Retina (tissue), 1 donor: ENCODE measurements at regions not wholly inside any gene's neighbourhood (a gene's known extent, or its start where the extent isn't known, plus 50 kb on each side); places are given as distances from the start of the nearest gene placed in this dataset.

ENCODE experiments used
- DNase-seq: peaks from one replicate; pipeline ENCODE4 v3.0.0-alpha.2; 2016

GRCh38 chr13:58051807-58052375 is 420.3 kb downstream of the PCDH17 start:
- DNase-seq, result no peak

DNA sequence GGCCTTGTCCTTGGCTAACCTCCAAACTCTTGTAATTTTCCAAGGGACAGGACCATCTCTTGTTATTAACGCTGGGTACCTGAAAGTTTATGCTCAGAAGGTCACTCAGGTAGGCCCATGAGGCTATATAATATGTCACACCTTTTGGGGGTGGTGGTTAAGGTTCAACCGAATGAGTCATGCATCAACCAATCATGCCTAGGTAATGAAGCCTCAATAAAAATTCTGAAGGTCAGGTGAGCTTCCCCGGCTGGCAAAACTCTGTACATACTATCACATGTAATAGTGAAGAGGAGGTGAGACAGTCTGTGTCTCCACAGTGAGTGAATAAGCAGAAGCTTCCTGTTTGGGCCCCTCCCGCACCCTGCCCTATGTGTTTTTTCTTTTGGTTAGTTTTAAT is 424.9 kb downstream of the PCDH17 start:
- no peak for DNase-seq

GRCh38 chr13:58059624-58060023 is 428.1 kb downstream of the PCDH17 start:
- DNase-seq, result no peak

DNA sequence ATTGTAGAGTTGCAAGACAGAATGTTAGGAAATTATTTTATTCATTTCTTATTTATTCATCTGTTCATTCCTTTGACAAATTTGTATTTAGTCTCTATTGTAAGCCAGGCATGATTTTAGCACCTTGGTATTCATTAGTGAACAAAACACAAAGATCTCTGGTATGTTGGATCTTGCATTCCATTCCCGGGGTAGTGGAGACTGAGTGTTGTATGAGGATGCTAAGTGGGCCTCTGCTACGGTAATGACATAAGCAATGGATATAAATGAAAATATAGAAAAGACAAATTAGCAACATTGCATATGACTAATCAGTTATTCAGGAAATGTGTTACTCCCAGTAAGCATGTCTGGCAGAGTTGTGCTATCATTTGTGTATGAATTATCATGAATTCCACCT is 449.3 kb downstream of the PCDH17 start:
- no peak for DNase-seq

DNA sequence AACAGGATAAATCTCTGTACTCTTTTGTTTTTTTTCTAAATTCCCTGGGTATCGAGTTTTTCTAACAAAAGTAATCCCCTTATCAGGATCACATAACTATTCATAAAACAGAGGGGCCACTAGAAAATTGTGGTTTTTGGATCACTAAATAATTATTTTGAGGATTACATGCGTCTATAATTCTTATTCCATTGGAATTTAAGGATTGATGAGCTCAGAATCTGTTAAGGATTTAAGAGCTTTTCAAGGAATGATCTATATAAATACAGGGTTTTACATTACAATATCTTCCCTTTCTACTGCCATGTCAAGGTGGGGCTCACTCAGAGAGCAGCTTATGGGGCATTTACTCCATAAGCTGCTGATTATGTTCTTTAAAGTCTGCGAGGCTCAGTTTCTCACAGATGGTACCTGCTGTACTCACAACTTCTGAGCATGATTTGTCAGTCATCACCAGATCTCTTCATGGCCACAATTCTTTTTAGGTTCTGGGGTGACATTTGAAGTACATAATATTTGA is 449.8 kb downstream of the PCDH17 start:
- no peak for DNase-seq

GRCh38 chr13:58083064-58083463 is 451.5 kb downstream of the PCDH17 start:
- DNase-seq, result no peak

GRCh38 chr13:58085274-58085673 is 453.7 kb downstream of the PCDH17 start:
- no peak for DNase-seq

- DNase-seq, result no peak
Measured at GRCh38 chr13:58085819-58086218, 454.3 kb downstream of the PCDH17 start.

DNA sequence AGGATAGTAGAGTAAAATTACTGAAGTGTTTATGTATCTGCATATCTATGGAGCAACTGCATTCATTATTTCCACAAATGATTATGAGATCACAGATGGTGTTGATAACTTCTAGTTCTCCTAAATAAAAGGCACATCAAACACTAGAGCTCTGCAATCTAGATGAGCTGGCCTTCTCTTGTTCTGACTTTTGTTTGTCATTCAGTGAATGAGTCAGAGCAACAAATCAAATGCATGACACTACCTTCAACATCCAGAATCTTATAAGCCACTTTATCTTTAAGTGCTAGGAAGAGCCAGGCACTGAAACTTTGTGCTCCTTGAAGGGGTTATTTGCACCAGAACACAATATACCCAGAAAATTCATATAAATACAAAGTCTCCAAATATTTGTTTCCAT is 456.0 kb downstream of the PCDH17 start:
- DNase-seq, result no peak

DNA sequence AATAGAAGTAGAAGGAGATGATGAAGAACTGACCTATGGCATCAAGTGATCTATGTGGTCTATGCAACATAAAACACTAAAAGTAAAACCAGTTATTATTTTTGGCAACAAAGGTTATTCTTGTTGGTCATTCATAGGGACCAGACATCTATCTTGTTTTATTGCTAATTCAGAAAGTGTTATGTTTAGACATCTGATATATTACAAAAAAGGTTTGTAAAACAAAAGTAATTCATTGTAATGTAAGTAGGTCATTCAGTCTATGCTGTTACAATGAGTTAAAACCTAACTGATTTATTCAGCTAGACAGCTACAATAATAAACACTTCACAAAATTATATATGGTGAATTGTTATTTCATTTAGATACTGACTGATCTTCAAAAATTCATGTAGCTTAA is 461.9 kb downstream of the PCDH17 start:
- no peak for DNase-seq

- no peak for DNase-seq
Measured at GRCh38 chr13:58097831-58098230, 466.3 kb downstream of the PCDH17 start.

DNA sequence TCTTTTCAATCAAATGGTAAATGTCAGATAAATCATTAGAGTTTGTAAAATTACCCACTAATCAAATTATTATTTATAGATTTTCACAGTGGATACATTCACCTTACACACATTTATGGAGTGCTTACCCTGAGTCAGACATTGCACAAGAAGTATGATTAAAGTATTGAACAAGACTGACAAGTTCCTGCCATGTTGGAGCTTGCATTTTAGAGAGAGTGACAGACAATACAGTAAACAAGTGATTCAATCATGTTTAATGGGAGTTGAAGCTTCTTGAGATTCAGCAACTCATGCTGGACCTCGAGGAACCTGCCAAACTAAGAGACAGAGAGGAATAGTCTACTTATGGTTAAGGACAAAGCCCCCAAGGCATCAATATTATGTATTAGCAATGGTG is 487.8 kb downstream of the PCDH17 start:
- DNase-seq, result no peak

- no peak for DNase-seq
Measured at GRCh38 chr13:58119804-58120203, 488.3 kb downstream of the PCDH17 start.

GRCh38 chr13:58126496-58126895 is 495.0 kb downstream of the PCDH17 start:
- DNase-seq, result no peak

DNA sequence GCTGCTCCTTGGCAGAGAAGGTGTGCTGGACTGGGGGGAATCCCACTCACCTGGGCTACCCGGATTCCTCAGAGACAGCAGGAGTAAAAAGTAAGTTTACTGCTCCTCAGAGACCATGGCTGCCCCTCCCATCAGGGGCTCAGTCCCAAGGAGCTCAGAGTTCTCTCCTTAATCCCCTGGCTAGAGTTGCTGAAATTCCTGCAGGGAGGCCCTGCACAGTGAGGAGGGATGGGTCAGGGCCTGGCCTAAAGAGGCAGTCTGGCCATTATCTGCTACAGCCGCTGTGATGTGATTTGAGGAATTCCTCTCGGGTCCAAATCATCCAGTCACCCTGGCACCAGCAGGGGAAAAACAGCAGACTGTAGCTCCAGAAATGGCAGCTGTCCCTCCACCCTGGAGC is 502.5 kb downstream of the PCDH17 start:
- DNase-seq, result no peak

DNA sequence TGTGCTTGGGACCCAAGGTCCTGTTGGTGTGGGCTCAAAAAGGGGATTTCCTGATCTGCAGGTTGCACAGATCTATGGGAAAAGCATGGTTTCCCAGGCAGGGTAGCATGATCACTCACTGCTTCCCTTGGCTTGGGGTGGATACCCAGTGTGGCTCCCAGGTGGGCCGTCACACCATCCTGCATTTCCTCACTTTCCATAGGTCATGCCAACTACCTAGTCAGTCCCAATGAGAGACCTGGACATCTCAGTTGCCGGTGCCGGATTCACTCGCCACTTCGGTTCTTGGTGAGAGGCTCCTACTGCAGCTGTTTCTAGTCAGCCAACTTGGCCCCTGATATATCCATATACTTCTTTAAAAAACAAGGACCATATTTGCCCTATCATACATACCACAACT is 503.0 kb downstream of the PCDH17 start:
- DNase-seq, result no peak

DNA sequence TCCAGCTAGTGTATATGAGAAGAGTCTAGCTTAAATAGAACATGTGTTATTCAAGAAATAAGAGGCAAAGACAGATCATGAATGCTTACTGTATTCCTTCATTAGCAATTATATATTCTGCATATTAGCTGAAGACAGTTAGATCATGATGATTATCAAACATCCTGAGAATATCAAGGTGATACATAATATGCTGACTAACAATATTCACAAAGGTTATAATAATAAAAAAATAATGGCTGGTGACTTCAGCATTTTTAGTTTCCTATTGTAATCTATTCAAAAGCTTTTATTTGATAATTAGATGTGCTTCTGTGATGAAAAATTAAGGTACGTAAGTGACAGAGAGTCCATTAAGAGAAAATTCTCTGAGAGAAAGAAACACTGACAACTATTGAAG is 511.4 kb downstream of the PCDH17 start:
- DNase-seq, result no peak

- DNase-seq, result no peak
Measured at GRCh38 chr13:58144616-58145015, 513.1 kb downstream of the PCDH17 start.

GRCh38 chr13:58151452-58151851 is 519.9 kb downstream of the PCDH17 start:
- no peak for DNase-seq

GRCh38 chr13:58160980-58161379 is 529.4 kb downstream of the PCDH17 start:
- DNase-seq, result no peak

- DNase-seq, result no peak
Measured at GRCh38 chr13:58165617-58166016, 534.1 kb downstream of the PCDH17 start.

GRCh38 chr13:58181111-58181510 is 549.6 kb downstream of the PCDH17 start:
- no peak for DNase-seq

DNA sequence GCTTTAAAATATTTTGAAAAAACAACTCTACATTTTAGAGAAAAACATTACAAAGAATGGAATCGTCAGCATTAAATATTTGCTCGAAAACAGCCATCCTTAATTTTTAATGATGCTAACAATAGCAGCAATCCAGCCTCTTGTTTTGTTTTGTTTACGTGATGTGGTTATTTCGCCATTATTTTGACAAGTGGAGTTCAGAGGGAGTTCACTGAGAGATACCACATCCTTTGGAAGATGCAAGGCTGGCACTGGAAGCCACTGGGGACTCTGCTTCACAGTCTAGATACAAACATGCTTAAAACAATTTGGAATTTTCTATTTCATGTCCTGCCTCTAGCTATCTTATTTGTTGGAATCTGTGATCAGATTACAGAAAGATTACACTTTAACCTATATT is 556.3 kb downstream of the PCDH17 start:
- DNase-seq, result peak; percentile 28

GRCh38 chr13:58190577-58190976 is 559.0 kb downstream of the PCDH17 start:
- no peak for DNase-seq

DNA sequence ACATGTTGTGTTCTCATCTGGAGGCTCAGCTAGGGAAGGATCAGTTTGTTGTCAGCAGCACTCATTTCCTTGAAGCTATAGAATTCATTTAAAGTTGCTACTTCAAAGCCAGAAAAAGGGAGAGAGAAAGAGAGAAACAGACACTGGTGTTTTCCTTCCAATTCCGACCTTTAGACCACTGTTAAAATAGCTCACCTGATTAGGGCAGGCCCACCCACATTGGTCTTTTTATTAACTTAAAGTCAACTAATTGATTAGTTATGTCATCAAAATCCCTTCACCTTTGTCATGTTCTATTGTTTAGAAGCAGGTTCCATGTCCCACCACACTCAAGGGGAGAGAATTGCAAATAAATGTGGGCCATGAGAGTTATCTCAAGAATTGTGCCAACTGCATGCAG is 560.2 kb downstream of the PCDH17 start:
- DNase-seq, result no peak

- DNase-seq, result no peak
Measured at GRCh38 chr13:58202099-58202498, 570.6 kb downstream of the PCDH17 start.
